NCI-H2029 (cell line): ENCODE measurements at regions not wholly inside any gene's neighbourhood (a gene's known extent, or its start where the extent isn't known, plus 50 kb on each side); places are given as distances from the start of the nearest gene placed in this dataset.

Experiments
- DNase-seq: peaks from one replicate; lab custom pipeline; 2025; lab: John Stamatoyannopoulos, UW

DNA sequence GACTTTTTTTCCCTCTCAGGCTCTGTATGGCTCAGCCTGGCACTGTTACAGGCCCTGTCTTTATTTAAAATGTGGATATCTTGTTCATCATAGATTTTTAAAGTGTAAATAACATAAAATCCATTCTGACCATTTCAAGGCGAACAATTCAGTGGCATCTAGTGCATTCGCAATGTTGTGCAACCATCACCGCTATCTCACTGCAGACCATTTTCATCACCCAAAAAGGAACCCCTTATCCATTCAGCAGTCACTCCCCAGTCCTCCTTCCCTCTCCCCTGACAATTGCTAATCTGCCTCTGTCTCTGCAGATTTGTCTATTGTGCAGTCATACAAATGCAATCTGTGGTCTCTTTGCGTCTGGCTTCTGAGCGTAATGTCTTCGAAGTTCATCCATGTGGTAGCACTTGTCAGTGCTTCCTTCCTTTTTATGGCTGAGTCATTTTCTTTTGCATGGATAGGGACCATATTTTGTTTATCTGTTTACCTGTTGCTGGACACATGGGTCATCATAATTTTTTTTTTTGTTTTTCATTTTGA lies 148.8 kb upstream of the LHX5 start:
- no peak for DNase-seq

DNA sequence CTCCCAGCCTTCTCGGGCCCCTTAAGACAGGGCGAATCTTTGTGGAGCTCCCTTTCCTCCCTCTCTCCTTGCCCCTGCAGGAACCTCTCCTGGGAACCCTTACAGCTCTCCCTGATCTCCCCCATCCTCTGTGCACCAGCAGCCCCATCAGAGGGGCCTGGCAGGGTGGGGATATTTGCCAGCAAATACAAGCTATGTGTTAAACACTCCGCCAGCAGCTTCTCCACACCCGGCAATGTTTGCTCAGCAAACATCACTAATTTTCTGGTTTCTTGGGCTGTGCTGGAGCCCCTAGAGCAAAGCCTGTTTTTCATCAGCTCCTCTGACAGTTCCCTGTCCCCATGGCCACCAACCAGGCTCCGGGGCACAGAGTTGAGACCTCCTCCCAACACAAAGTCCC lies 147.5 kb upstream of the LHX5 start:
- no peak for DNase-seq

DNA sequence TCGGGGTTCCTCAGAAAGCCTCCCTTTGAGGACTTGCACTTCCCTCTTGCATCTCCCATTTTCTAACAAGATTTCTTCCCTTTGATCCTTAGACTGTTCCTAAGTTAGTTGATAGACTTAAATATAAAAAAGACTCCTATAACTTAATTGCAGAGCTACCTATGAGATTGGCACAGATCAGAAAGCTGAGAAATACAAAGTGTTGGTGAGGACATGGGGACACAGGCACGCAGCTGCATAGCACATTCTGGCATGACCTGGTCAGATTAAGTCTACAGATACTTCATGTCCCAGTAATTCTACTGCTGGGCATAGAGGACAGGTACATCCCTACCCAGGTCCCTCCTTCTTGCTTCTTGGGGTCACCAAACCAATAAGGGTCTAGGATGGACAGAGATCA lies 141.7 kb upstream of the LHX5 start:
- DNase-seq, result no peak

- no peak for DNase-seq
Observed at GRCh38 chr12:113612793-113613192, 141.1 kb upstream of the LHX5 start.

DNA sequence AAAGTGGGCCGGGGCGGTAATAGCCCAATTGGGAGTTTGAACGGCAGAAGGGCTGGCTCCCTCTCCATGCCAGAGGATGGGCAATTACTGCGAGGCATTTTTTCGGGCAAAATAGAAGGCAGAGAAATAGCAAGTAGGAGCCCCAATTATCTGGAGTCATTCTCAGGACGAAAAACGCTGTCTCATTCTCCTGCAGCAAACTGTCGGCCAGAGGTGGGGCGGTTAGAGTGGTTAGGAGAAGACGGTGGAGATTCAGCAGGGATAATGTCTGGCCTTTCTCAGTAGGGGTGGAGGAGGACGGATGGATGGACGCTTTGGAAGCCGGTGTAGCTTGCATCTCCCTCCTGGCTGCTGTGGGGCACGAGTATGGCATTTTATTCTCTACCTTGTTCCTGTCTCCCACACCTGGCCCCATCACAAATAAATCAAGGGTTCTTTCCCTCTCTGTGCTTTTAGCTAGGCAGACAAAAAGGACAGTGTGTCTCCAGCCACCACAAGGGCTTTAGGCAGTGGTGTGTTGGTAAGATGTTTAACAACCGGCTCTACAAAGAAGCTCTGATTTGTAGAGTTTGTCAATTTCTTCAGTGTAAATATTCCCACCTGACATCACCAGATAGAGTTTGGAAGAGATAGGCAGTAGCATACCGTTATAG lies 140.5 kb upstream of the LHX5 start:
- DNase-seq, result no peak

- no peak for DNase-seq
Observed at GRCh38 chr12:113611652-113612051, 140.0 kb upstream of the LHX5 start.

DNA sequence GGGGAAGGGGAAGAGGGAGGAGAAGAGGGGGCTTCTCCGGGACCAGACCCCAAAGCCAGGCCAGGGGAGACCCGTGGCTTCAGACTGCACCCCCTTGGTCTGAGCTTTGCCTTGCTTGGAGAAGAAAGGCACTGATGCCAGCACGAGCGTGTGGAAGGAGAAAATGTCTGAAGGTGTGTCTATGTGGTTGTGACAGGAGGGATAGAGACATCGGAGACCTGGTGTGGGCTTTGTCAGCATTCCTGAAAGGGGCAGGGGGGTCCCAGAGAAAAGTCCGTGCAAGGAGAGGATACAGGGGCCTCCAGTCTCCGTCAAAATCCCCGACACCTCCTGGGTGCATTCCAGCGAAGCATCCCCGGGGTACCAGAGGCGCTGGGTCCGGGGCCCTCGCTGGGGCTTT lies 139.0 kb upstream of the LHX5 start:
- DNase-seq, result no peak

DNA sequence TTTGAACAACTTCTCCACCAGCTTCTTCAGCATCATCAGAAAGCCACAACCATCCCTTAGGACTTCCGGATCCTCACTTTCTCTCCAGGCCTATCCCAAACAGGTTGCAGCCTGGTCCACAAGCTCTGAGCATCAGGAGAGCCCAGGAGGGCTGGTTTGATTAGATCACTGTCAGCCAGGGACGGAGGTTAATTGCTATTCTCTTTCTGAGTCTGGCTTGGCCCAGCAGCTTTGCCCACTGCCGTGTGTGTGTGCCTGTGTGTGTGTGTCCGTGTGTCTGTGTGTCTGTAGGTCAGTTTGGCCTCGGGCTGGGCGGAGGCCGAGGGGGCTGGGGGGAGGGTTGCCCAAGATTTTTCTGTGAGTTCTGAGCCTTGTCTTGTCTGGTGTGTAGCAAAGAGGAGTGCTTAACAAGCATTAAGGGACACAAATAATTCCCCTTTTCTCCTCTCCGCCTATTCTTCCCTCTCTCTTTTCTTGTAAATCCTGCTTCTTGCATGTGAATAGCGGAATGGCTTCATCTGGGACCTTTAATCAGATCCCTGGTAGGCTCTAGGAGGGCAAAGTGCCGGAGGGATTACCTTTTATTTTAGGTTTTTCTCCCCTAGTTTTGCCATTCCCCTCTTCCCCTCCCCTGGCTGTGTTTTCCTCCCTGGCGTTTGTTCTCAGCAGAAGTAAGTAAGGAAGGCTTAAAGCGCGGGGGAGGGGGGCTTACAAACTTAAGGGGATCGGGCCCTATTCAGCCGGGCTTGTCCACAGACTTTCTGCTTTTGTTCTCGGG lies 138.2 kb upstream of the LHX5 start:
- no peak for DNase-seq

DNA sequence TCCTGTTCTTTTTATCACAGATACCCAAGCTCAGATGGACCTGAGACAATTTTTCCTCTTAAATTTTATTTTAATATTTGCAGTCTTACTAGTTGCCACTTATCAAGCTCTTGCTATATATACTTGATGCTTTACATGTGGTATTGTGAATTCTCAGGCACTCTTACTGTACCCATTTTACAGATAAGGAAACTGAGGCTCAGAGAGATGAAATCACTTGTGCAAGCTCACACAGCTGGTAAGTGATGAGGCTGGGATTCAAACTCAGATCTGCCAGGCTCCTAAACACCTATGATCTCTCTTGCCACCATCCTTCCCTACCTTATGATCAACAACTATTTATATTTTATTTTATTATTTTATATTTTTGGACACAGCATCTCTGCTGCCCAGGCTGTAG lies 133.0 kb upstream of the LHX5 start:
- DNase-seq, result no peak

- DNase-seq, result no peak
Observed at GRCh38 chr12:113601656-113602263, 130.1 kb upstream of the LHX5 start.

GRCh38 chr12:113598815-113599406 lies 127.2 kb upstream of the LHX5 start:
- DNase-seq, result no peak

DNA sequence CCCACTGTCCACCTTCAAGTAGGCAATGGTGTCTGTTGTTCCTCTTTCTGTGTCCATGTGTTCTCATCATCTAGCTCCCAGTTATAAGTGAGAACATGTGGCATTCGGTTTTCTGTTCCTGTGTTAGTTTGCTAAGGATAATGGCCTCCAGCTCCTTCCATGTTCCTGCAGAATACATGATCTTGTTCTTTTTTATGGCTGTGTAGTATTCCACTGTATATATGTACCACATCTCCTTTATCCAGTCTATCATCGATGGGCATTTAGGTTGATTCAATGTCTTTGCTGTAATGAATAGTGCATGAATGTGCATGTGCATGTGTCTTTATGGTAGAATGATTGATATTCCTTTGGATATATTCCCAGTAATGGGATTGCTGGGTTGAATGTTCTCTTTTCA lies 123.3 kb upstream of the LHX5 start:
- DNase-seq, result no peak

- DNase-seq, result peak; percentile 70
Observed at GRCh38 chr12:113591480-113591974, 119.9 kb upstream of the LHX5 start.

DNA sequence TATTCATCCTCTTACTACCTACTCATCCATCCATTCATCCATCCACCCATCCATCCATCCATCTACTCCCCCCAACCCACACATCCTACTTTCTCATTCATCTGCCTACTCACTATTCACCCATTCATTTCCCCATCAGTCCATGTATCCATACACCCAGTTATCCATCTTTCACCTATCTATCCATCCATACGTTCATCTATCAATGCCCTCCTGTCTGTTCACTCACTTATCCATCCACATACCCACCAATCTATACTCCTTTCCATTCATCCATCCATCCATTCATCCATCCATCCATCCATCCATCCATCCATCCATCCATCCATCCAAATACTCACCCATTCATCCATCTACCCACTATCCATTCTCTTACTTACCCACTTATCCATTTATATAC lies 117.8 kb upstream of the LHX5 start:
- no peak for DNase-seq

- no peak for DNase-seq
Observed at GRCh38 chr12:113587720-113588119, 116.0 kb upstream of the LHX5 start.

GRCh38 chr12:113586461-113586860 lies 114.8 kb upstream of the LHX5 start:
- no peak for DNase-seq

DNA sequence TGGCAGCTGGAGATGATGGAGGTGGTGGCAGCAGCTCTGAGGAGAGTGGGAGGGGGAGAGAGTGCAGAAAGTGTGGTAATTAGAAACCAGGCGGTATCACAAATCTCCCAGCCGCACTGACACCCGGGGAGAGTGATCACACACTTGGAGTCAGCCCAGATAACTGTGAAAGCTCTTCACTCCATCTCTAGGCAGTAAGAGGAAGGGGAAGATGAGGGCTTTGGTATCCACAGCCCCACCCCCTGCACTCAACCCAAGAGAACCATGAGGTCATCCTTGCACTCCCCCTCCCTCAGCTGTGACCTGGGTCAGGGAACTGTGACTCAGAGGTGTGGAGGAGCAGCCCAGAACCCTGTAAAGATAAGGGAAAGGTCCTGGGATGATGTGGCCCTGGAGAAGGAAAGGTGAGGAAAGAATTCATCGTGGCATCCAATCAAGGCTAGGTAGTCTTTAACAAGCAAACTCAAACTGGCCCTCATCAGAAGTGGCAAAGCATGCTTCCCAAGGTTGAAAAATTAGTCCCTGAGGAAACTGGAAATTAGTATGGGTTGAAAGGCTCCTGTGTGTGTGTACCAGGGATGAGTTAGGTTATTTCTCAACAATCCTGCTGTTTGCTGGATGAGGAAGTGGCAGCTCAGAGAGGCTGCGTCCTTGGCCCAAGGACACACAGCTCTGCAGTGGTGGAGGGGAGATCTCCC lies 111.0 kb upstream of the LHX5 start:
- DNase-seq, result peak; percentile 84

DNA sequence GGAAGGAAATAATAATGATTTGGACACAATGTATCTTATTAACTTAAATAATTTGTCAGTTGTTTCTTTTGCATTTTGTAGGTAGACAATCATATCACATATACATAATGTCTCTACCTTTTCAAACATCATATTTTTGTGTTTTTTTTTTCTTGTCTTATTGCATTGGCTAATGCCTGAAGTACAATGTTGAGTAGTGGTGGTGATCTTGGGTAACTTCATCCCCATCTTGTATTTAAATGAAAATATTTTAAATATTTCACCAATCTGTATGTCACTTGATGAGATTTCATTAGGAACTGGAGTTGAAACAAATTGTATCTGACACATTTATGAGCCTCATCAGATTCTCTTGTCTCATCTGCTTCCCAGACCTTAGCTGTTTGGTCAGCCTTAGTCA lies 109.7 kb upstream of the LHX5 start:
- DNase-seq, result no peak

- no peak for DNase-seq
Observed at GRCh38 chr12:113580437-113580836, 108.8 kb upstream of the LHX5 start.

DNA sequence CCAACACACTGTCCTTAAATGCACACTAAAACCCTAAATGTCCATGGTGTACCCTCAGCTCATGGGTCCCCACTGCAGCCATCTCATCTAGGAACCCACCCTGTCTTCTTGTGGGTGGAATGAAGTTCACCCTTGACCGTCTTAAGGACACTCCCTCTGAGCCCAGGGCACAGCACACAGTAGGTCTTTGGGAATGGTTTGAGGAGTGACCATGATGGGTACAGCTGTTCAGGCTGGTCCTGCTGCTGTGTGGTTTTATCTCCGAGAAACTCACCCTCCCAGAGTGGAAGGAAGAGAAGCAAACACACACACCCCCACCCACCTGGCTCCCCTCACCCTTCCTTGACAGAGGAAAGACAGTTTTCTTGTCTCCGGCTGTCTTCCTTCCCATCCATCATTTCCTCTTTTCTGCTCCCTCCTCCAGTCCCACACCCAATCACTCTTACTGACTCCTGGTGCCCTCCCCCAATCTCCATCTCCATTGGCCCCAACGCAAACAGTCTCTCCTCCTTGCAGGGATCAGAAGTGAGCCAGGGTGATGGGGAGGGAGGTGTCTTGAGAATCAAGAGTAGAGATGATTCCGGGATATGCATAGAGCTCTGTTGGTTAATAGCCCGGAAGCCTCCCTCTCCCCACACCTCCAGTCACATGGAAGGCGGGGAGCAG lies 105.9 kb upstream of the LHX5 start:
- no peak for DNase-seq

DNA sequence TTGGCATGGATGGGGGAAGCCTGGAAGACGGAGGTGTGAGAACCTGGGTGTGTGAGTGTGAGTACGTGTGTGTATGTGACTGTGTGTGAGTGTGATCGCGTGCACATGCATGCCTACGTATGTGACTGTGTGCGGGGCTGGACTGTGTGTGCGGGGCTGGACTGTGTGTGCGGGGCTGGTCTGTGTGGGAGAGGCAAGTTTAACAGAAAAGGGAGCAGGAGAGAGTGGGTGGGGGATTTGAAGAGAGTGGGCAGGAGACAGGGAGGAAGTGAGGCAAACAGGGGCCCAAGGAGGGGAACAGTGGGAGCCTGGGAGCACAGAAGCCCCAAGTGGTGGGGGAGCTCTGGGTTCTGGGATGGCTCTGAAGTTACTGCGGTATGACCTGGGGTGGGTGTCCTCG lies 103.7 kb upstream of the LHX5 start:
- no peak for DNase-seq
